Fibroblast of lung (primary cell): ENCODE measurements at regions not wholly inside any gene's neighbourhood (a gene's known extent, or its start where the extent isn't known, plus 50 kb on each side); places are given as distances from the start of the nearest gene placed in this dataset.
"Not testable (repeated sequence)": the region's sequence is repeated elsewhere in the genome, so short reads cannot be mapped to it uniquely, and the experiment has no call there.

ENCODE experiments used
- DNase-seq, 2 donors: peaks; one replicate each; pipeline versions ENCODE4 v3.0.0 to v3.0.0-alpha.2; 2010; ENCODE audit warnings: low read depth in 2 of 2
- H2AFZ ChIP-seq: 2 replicates; pipeline ENCODE4 v1.5.1; 2012; ENCODE audit warnings: low read length, control low read depth, inconsistent platforms
- H3K27ac ChIP-seq: 2 replicates; pipeline ENCODE4 v1.5.1; 2011; ENCODE audit warnings: low read length, control low read depth; ENCODE audit not compliant: insufficient read depth
- H3K27me3 ChIP-seq: 2 replicates; pipeline ENCODE4 v1.5.1; 2011; ENCODE audit warnings: mild to moderate bottlenecking, low read length; ENCODE audit not compliant: control insufficient read depth, insufficient read depth
- H3K36me3 ChIP-seq: 2 replicates; pipeline ENCODE4 v1.5.1; 2011; ENCODE audit warnings: low read length; ENCODE audit not compliant: control insufficient read depth, insufficient read depth
- H3K4me1 ChIP-seq: 2 replicates; pipeline ENCODE4 v1.5.1; 2011; ENCODE audit warnings: low read length; ENCODE audit not compliant: control insufficient read depth, insufficient read depth; ENCODE audit errors: extremely low read depth
- H3K4me2 ChIP-seq: 2 replicates; pipeline ENCODE4 v1.5.1; 2011; ENCODE audit warnings: low read length, control low read depth; ENCODE audit not compliant: insufficient read depth; ENCODE audit errors: extremely low read depth
- H3K4me3 ChIP-seq, 4 experiments: fragments of 200-600 bp in 1 of 4; sonication (generic) in 1 of 4; replicated peaks in 1 of 4; 2 replicates each; pipeline ENCODE4 v1.5.1; 2011 to 2016; ENCODE audit warnings: low read length in 4 of 4, low read depth in 3 of 4, mild to moderate bottlenecking in 3 of 4, control low read depth in 2 of 4, inconsistent platforms in 1 of 4, mixed read lengths in 1 of 4; ENCODE audit not compliant: insufficient read depth in 1 of 4; ENCODE audit errors: control extremely low read depth in 1 of 4
- H3K79me2 ChIP-seq: 2 replicates; pipeline ENCODE4 v1.5.1; 2012; ENCODE audit warnings: mild to moderate bottlenecking, low read length, inconsistent platforms; ENCODE audit not compliant: control insufficient read depth, insufficient read depth
- H3K9ac ChIP-seq: 2 replicates; pipeline ENCODE4 v1.5.1; 2011; ENCODE audit warnings: mild to moderate bottlenecking, low read length, control low read depth; ENCODE audit not compliant: insufficient read depth
- H3K9me3 ChIP-seq: 2 replicates; pipeline ENCODE4 v1.5.1; 2012; ENCODE audit warnings: low read depth, low read length; ENCODE audit not compliant: control insufficient read depth, insufficient read depth
- H4K20me1 ChIP-seq: 2 replicates; pipeline ENCODE4 v1.5.1; 2011; ENCODE audit warnings: low read length; ENCODE audit not compliant: control insufficient read depth, insufficient read depth; ENCODE audit errors: extremely low read depth
- CTCF ChIP-seq, 2 donors: IDR thresholded peaks in 1 of 2; conservative IDR thresholded peaks in 1 of 2; 1 replicate in 1 of 2; 2 replicates in 1 of 2; pipeline ENCODE4 v1.5.1; 2011 to 2012; ENCODE audit warnings: low read length in 2 of 2, control low read depth in 1 of 2, inconsistent platforms in 1 of 2, low read depth in 1 of 2, mild to moderate bottlenecking in 1 of 2
- EZH2 ChIP-seq: IDR thresholded peaks from 2 replicates; pipeline ENCODE4 v1.5.1; 2012; ENCODE audit warnings: low read length, control low read depth, mild to moderate bottlenecking; ENCODE audit errors: missing control alignments

GRCh38 chr11:121376130-121376529 lies 76.0 kb upstream of the SORL1 start:
- Histone ChIP-seq H3K4me2 (no peak overlapping the region), H3K9ac (no peak overlapping the region), H2AFZ (no peak overlapping the region), H3K79me2 (no peaks in the 10 kb centered on the region), H3K36me3 (no peaks in the 10 kb centered on the region), H3K4me3 (no peak overlapping the region), H3K27me3 (no peaks in the 10 kb centered on the region), H3K27ac (no peak overlapping the region), H3K4me1 (no peaks in the 10 kb centered on the region), H3K9me3 (no peaks in the 10 kb centered on the region), H4K20me1 (no peaks in the 10 kb centered on the region)
- no peak for TF ChIP-seq CTCF (conservative IDR thresholded peaks at IDR 0.05 in 1 of 2, IDR thresholded peaks at IDR 0.05 in 1 of 2; ENCODE audit: low read depth in 1 of 2, low read length in 2 of 2)
- TF ChIP-seq EZH2: no peak
- no peak for DNase-seq

GRCh38 chr11:121379145-121379810 lies 72.8 kb upstream of the SORL1 start:
- not testable (repeated sequence) for H3K36me3 ChIP-seq, H3K27me3 ChIP-seq, H3K4me2 ChIP-seq, H3K9ac ChIP-seq, DNase-seq, H2AFZ ChIP-seq, H3K27ac ChIP-seq, H3K4me1 ChIP-seq, H3K4me3 ChIP-seq, H4K20me1 ChIP-seq, H3K9me3 ChIP-seq, H3K79me2 ChIP-seq

GRCh38 chr11:121383716-121384115 lies 68.4 kb upstream of the SORL1 start:
- Histone ChIP-seq H2AFZ (no peak overlapping the region), H3K27ac (no peak overlapping the region), H3K36me3 (no peaks in the 10 kb centered on the region), H3K9ac (no peak overlapping the region), H3K4me1 (no peaks in the 10 kb centered on the region), H3K27me3 (no peaks in the 10 kb centered on the region), H3K9me3 (no peaks in the 10 kb centered on the region), H4K20me1 (no peaks in the 10 kb centered on the region), H3K4me3 (no peak overlapping the region), H3K79me2 (no peaks in the 10 kb centered on the region), H3K4me2 (no peak overlapping the region)
- TF ChIP-seq CTCF (conservative IDR thresholded peaks at IDR 0.05 in 1 of 2, IDR thresholded peaks at IDR 0.05 in 1 of 2; ENCODE audit: low read depth in 1 of 2, low read length in 2 of 2) (no peak), EZH2 (no peak)
- DNase-seq: peak in 1 of 2 donors; percentile 2
